Smooth muscle cell (in vitro differentiated cells): ENCODE measurements at regions not wholly inside any gene's neighbourhood (a gene's known extent, or its start where the extent isn't known, plus 50 kb on each side); places are given as distances from the start of the nearest gene placed in this dataset.
A peak's percentile ranks its signal among the peaks of the same experiment; 100 is the strongest.

Experiments used
- DNase-seq: peaks from one replicate; lab custom pipeline; 2025; ENCODE audit not compliant: unreplicated experiment; lab: John Stamatoyannopoulos, UW
- H2AFZ ChIP-seq: fragments of 200-600 bp; sonication (generic); 2 replicates; pipeline ENCODE4 v1.6.0; 2016; ENCODE audit warnings: antibody characterized with exemption, low read depth, mild to moderate bottlenecking
- H3F3A ChIP-seq: fragments of 200-600 bp; sonication (generic); 2 replicates; pipeline ENCODE4 v1.6.0; 2017; ENCODE audit warnings: antibody characterized with exemption, low read depth
- H3K27ac ChIP-seq: fragments of 200-600 bp; sonication (generic); 2 replicates; pipeline ENCODE4 v1.5.1; 2016; ENCODE audit warnings: low read depth, mild to moderate bottlenecking
- H3K27me3 ChIP-seq: fragments of 200-600 bp; sonication (generic); 2 replicates; pipeline ENCODE4 v1.6.1; 2016; ENCODE audit warnings: low read depth, mild to moderate bottlenecking
- H3K36me3 ChIP-seq: fragments of 200-600 bp; sonication (generic); 2 replicates; pipeline ENCODE4 v1.5.1; 2016; ENCODE audit warnings: low read depth
- H3K4me1 ChIP-seq: fragments of 200-600 bp; sonication (generic); 2 replicates; pipeline ENCODE4 v1.5.1; 2016; ENCODE audit warnings: low read depth
- H3K4me2 ChIP-seq: fragments of 200-600 bp; sonication (generic); 2 replicates; pipeline ENCODE4 v1.6.0; 2016; ENCODE audit warnings: mild to moderate bottlenecking
- H3K4me3 ChIP-seq: fragments of 200-600 bp; sonication (generic); 2 replicates; pipeline ENCODE4 v1.5.1; 2016; ENCODE audit warnings: mild to moderate bottlenecking
- H3K79me2 ChIP-seq: fragments of 200-600 bp; sonication (generic); 2 replicates; pipeline ENCODE4 v1.6.0; 2016; ENCODE audit warnings: low read depth, mild to moderate bottlenecking
- H3K9ac ChIP-seq: fragments of 200-600 bp; sonication (generic); 2 replicates; pipeline ENCODE4 v1.6.0; 2016; ENCODE audit warnings: low read depth
- H3K9me3 ChIP-seq: fragments of 200-600 bp; sonication (generic); replicated peaks from 2 replicates; pipeline ENCODE4 v1.5.1; 2016; ENCODE audit warnings: low read depth
- H4K20me1 ChIP-seq: fragments of 200-600 bp; sonication (generic); 2 replicates; pipeline ENCODE4 v1.6.0; 2016; ENCODE audit warnings: low read depth
- WGBS: methylation state at CpG from one replicate; pipeline ENCODE4 v1.1.7; 2016; ENCODE audit warnings: low lambda C conversion rate; 5-methylcytosine and 5-hydroxymethylcytosine counted together
- TF ChIP-seq, protein P1 (sequence below): fragments of 200-600 bp; sonication (generic); IDR thresholded peaks from 2 replicates; pipeline ENCODE4 v1.5.1; 2017; ENCODE audit warnings: borderline replicate concordance, mild to moderate bottlenecking, antibody characterized with exemption; ENCODE audit not compliant: insufficient read depth, poor library complexity, severe bottlenecking

- Histone ChIP-seq H3K4me2 (no peak overlapping the region), H3K9me3 (no peaks in the 10 kb centered on the region), H3K79me2 (no peaks in the 10 kb centered on the region), H2AFZ (no peak overlapping the region), H3K9ac (no peak overlapping the region), H3K36me3 (no peaks in the 10 kb centered on the region), H4K20me1 (no peaks in the 10 kb centered on the region), H3K27me3 (no peaks in the 10 kb centered on the region), H3F3A (no peaks in the 10 kb centered on the region), H3K4me3 (no peak overlapping the region), H3K4me1 (no peaks in the 10 kb centered on the region), H3K27ac (no peak overlapping the region)
- no peak for DNase-seq
- 70% methylated on average over 3 of the region's 3 CpGs for WGBS
- TF ChIP-seq, protein P1, sequence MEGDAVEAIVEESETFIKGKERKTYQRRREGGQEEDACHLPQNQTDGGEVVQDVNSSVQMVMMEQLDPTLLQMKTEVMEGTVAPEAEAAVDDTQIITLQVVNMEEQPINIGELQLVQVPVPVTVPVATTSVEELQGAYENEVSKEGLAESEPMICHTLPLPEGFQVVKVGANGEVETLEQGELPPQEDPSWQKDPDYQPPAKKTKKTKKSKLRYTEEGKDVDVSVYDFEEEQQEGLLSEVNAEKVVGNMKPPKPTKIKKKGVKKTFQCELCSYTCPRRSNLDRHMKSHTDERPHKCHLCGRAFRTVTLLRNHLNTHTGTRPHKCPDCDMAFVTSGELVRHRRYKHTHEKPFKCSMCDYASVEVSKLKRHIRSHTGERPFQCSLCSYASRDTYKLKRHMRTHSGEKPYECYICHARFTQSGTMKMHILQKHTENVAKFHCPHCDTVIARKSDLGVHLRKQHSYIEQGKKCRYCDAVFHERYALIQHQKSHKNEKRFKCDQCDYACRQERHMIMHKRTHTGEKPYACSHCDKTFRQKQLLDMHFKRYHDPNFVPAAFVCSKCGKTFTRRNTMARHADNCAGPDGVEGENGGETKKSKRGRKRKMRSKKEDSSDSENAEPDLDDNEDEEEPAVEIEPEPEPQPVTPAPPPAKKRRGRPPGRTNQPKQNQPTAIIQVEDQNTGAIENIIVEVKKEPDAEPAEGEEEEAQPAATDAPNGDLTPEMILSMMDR = no peak
Measured at GRCh38 chr11:122270535-122270934, 154.5 kb upstream of the BLID start.

- H3K27ac ChIP-seq = no peak overlapping the region
- DNase-seq = no peak
- H3K36me3 ChIP-seq = no peaks in the 10 kb centered on the region
- H3K27me3 ChIP-seq = no peaks in the 10 kb centered on the region
- H4K20me1 ChIP-seq = no peaks in the 10 kb centered on the region
- no peak overlapping the region for H3K4me2 ChIP-seq
- TF ChIP-seq, protein P1 = no peak
- H3K4me1 ChIP-seq = no peaks in the 10 kb centered on the region
- H3F3A ChIP-seq = no peaks in the 10 kb centered on the region
- 93% methylated on average over 4 of the region's 4 CpGs for WGBS
- H2AFZ ChIP-seq = no peak overlapping the region
- no peaks in the 10 kb centered on the region for H3K9me3 ChIP-seq
- no peak overlapping the region for H3K9ac ChIP-seq
- no peaks in the 10 kb centered on the region for H3K79me2 ChIP-seq
- no peak overlapping the region for H3K4me3 ChIP-seq
Measured at GRCh38 chr11:122269824-122270223, 153.8 kb upstream of the BLID start.

- Histone ChIP-seq H3K4me2 (no peak overlapping the region), H3K27me3 (no peaks in the 10 kb centered on the region), H3K9me3 (no peaks in the 10 kb centered on the region), H3K9ac (no peak overlapping the region), H3K79me2 (no peaks in the 10 kb centered on the region), H3K27ac (no peak overlapping the region), H3K36me3 (no peaks in the 10 kb centered on the region), H3F3A (no peaks in the 10 kb centered on the region), H4K20me1 (no peaks in the 10 kb centered on the region), H2AFZ (no peak overlapping the region), H3K4me1 (no peaks in the 10 kb centered on the region), H3K4me3 (no peak overlapping the region)
- WGBS = 90% methylated on average over 6 of the region's 6 CpGs
- DNase-seq = no peak
- TF ChIP-seq, protein P1 = no peak
Measured at GRCh38 chr11:122268601-122269130, 152.7 kb upstream of the BLID start.

GRCh38 chr11:122267602-122268001 is 151.6 kb upstream of the BLID start:
- H3K9me3 ChIP-seq = no peaks in the 10 kb centered on the region
- DNase-seq = no peak
- H3K4me2 ChIP-seq = peak overlapping the region; percentile 24
- H2AFZ ChIP-seq = no peak overlapping the region
- no peaks in the 10 kb centered on the region for H3F3A ChIP-seq
- no peaks in the 10 kb centered on the region for H3K79me2 ChIP-seq
- no peak overlapping the region for H3K4me3 ChIP-seq
- WGBS = 25% methylated on average over 2 of the region's 2 CpGs
- TF ChIP-seq, protein P1 = no peak
- H3K36me3 ChIP-seq = no peaks in the 10 kb centered on the region
- H3K9ac ChIP-seq = no peak overlapping the region
- no peaks in the 10 kb centered on the region for H4K20me1 ChIP-seq
- no peak overlapping the region for H3K27ac ChIP-seq
- no peaks in the 10 kb centered on the region for H3K4me1 ChIP-seq
- no peaks in the 10 kb centered on the region for H3K27me3 ChIP-seq
